ENCODE measurements at regions not wholly inside any gene's neighbourhood (a gene's known extent, or its start where the extent isn't known, plus 50 kb on each side); places are given as distances from the start of the nearest gene placed in this dataset.

GRCh38 chr5:35430381-35431162 is 187.1 kb upstream of the SPEF2 start:
- H3K27me3 ChIP-seq: no peaks in the 10 kb centered on the region
- no peak for DNase-seq
- no peak for TF ChIP-seq POLR2A (IDR thresholded peaks at IDR 0.05)
- no peak for TF ChIP-seq CTCF (IDR thresholded peaks at IDR 0.05)
- H3K36me3 ChIP-seq: no peaks in the 10 kb centered on the region
- H3K9me3 ChIP-seq: no peaks in the 10 kb centered on the region
- H3K4me3 ChIP-seq: no peak overlapping the region
- no peaks in the 10 kb centered on the region for H3K4me1 ChIP-seq
- H3K27ac ChIP-seq: no peak overlapping the region

DNA sequence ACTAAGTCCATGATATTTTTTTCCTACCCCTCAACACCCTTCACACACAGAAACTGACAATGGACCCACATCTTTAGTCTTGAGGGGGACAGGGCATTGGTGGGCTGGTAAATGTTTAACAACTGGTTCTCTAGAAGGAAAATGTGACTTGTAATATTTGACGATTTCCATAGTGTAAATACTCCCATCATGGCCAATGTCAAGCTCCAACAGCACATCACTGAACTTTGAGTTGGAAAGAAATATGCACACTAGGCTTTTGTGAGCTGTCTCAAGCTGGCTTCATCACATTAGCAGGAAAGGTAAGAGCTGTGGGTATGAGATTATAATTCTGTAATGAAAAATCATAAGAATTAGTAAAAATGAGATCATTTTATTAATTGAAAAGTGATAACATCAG is 189.9 kb upstream of the PRLR start:
- Histone ChIP-seq H3K9me3 (no peaks in the 10 kb centered on the region), H3K36me3 (no peaks in the 10 kb centered on the region), H3K27me3 (no peaks in the 10 kb centered on the region), H3K4me3 (no peak overlapping the region), H3K27ac (no peak overlapping the region), H3K4me1 (no peaks in the 10 kb centered on the region)
- TF ChIP-seq POLR2A (IDR thresholded peaks at IDR 0.05) (no peak), CTCF (IDR thresholded peaks at IDR 0.05) (no peak)
- no peak for DNase-seq

DNA sequence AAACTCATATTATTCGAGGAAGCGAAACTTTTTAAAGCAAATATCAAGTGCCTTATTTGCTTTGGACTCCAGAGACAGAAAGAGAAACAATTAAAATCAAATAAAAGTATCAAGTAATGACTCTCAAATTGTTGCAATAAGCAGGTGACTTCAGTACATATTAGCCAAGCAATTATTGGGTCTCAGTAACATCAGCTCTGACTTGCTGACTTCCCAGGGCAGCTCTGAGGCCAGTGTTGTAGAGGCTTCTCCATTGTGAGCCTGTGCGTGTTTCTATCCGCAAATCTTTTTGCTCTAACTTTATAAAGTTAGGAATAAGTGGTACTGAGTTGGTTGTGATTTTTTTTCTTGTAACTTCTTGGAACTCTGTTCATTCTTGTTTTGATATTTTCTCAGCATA is 186.8 kb upstream of the PRLR start:
- H3K27me3 ChIP-seq: no peaks in the 10 kb centered on the region
- no peak overlapping the region for H3K27ac ChIP-seq
- no peaks in the 10 kb centered on the region for H3K4me1 ChIP-seq
- DNase-seq: no peak
- H3K36me3 ChIP-seq: no peaks in the 10 kb centered on the region
- H3K9me3 ChIP-seq: no peaks in the 10 kb centered on the region
- no peak overlapping the region for H3K4me3 ChIP-seq
- TF ChIP-seq POLR2A (IDR thresholded peaks at IDR 0.05) (no peak), CTCF (IDR thresholded peaks at IDR 0.05) (no peak)

GRCh38 chr5:35416217-35416988 is 186.1 kb upstream of the PRLR start:
- no peak for DNase-seq
- Histone ChIP-seq H3K27ac (no peak overlapping the region), H3K36me3 (no peaks in the 10 kb centered on the region), H3K27me3 (no peaks in the 10 kb centered on the region), H3K4me3 (no peak overlapping the region), H3K4me1 (no peaks in the 10 kb centered on the region), H3K9me3 (no peaks in the 10 kb centered on the region)
- TF ChIP-seq CTCF (IDR thresholded peaks at IDR 0.05) (no peak), POLR2A (IDR thresholded peaks at IDR 0.05) (no peak)

DNA sequence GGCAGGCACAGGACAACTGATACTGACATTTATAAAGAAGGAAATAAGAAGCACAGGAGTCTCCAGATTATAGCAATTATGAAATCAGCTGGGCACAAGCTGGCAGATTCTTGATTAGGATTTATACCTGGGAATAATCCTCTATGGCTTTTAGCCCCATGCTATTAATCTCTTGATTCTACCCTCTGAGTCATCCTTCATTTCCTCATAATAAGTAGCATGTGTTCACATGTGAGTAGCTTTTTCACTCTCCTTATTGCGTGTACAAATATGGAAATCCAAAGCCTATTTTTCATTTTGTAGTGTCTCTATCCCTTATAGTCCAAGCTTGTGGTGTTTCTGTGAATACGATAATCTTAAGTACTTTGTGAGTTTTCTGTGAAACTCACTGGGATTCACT is 185.0 kb upstream of the PRLR start:
- no peaks in the 10 kb centered on the region for H3K4me1 ChIP-seq
- no peak overlapping the region for H3K27ac ChIP-seq
- no peaks in the 10 kb centered on the region for H3K9me3 ChIP-seq
- no peaks in the 10 kb centered on the region for H3K36me3 ChIP-seq
- no peak for DNase-seq
- H3K4me3 ChIP-seq: no peak overlapping the region
- H3K27me3 ChIP-seq: no peaks in the 10 kb centered on the region
- no peak for TF ChIP-seq CTCF (IDR thresholded peaks at IDR 0.05)

Data from Peyer's patch (tissue), 4 donors.